Fibroblast of villous mesenchyme (primary cell): ENCODE measurements at regions not wholly inside any gene's neighbourhood (a gene's known extent, or its start where the extent isn't known, plus 50 kb on each side); places are given as distances from the start of the nearest gene placed in this dataset.

Experiments used
- DNase-seq: peaks from one replicate; pipeline ENCODE4 v3.0.0-alpha.2; 2010; ENCODE audit warnings: low read depth
- H3K4me3 ChIP-seq: 2 replicates; pipeline ENCODE4 v1.5.1; 2011; ENCODE audit warnings: low read depth, mild to moderate bottlenecking, low read length
- TF ChIP-seq, protein P1 (sequence below): IDR thresholded peaks from 2 replicates; pipeline ENCODE4 v1.5.1; 2012; ENCODE audit warnings: low read depth, mild to moderate bottlenecking, low read length; ENCODE audit not compliant: insufficient read depth

- H3K4me3 ChIP-seq, result no peak overlapping the region
- peak; percentile 77 for DNase-seq
- TF ChIP-seq, protein P1, sequence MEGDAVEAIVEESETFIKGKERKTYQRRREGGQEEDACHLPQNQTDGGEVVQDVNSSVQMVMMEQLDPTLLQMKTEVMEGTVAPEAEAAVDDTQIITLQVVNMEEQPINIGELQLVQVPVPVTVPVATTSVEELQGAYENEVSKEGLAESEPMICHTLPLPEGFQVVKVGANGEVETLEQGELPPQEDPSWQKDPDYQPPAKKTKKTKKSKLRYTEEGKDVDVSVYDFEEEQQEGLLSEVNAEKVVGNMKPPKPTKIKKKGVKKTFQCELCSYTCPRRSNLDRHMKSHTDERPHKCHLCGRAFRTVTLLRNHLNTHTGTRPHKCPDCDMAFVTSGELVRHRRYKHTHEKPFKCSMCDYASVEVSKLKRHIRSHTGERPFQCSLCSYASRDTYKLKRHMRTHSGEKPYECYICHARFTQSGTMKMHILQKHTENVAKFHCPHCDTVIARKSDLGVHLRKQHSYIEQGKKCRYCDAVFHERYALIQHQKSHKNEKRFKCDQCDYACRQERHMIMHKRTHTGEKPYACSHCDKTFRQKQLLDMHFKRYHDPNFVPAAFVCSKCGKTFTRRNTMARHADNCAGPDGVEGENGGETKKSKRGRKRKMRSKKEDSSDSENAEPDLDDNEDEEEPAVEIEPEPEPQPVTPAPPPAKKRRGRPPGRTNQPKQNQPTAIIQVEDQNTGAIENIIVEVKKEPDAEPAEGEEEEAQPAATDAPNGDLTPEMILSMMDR, result peak; percentile 91
Observed at GRCh38 chr1:98468111-98468717, 193.3 kb upstream of the SNX7 start.

DNA sequence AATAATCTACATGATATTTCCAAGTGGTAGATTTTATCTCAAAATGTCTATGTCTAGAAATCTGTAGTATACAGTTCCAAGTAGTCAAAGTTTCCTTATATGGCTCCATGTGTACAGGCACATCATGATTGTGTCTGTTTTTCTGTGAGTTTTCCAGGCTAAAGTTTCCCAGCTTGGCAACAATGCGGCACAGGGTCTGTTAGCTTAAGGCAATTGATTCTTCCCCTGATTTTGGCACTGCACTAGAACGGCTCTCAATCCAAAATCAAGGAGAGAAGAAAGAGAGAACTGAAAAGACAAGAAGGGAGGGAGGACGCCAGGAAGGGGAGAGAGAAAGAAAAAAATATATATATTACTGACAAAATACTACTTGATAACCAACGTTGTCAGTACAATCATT, 193.9 kb upstream of the SNX7 start:
- DNase-seq, result no peak
- no peak overlapping the region for H3K4me3 ChIP-seq
- TF ChIP-seq, protein P1, result no peak

DNA sequence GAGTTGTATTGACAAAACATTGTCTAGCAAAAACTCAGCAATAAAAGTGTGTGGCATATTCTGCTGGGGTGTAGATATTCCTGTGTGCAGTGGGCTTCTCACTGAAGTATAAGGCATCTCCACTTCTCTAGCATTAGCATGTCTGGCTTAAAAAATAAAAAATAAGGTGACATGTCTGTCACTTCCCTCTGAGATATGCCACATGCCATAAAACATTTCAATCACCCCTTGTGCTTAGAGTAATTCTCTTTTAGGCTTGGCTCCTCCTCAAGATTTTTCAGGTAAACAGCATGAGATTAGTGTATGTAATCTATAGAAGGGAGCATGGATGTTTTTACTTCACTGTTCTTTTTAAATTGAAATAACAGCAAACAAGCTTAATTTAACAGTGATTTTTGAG, 194.4 kb upstream of the SNX7 start:
- TF ChIP-seq, protein P1, result no peak
- DNase-seq, result no peak

GRCh38 chr1:98461873-98462385, 199.6 kb upstream of the SNX7 start:
- no peak overlapping the region for H3K4me3 ChIP-seq
- no peak for DNase-seq
- TF ChIP-seq, protein P1, result no peak

More for the DNA sequence above, 194.4 kb upstream of the SNX7 start:
- no peak overlapping the region for H3K4me3 ChIP-seq

DNA sequence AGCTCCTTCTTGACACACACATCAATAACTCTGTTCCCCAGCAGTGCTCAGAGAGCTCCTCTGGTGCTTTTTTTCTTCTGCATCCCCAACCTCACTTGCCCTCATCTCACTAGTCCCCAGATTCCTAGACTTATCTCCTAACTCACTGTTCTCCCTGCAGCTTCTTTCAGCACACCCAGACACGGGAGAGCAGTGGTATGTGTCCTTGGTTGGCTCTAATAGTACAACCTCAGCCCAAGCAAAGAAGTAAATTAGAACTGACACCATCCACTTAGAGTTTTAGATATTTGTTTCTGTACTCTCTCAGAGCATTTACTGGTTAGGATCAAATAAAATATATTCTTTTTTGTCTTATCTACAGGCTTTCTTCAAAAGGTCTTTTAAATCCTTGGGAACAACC, 201.4 kb upstream of the SNX7 start:
- DNase-seq, result no peak
- no peak overlapping the region for H3K4me3 ChIP-seq
- TF ChIP-seq, protein P1, result no peak

DNA sequence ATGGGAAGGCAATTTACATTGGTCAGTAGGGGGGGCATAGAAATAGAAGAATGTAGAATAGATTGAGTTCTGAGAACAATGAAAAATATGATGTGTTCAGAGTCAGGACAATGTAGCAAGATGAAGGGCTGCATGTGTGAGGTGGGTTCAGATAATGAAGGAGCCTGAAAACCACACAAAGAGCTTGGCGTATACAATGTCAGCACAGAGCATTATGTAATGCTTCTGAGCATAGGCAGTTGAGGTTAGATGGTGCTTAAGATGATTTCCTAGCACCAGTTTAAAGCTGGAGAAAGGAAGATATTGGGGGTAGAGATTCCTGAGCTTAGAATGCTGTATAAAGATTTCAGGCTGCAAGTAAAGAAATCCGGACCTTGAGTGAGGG, 202.0 kb upstream of the SNX7 start:
- TF ChIP-seq, protein P1, result no peak
- no peak for DNase-seq
- no peak overlapping the region for H3K4me3 ChIP-seq
